HFF-Myc (cell line): ENCODE measurements at regions not wholly inside any gene's neighbourhood (a gene's known extent, or its start where the extent isn't known, plus 50 kb on each side); places are given as distances from the start of the nearest gene placed in this dataset.

Experiments used
- DNase-seq: peaks from one replicate; pipeline ENCODE4 v3.0.0-alpha.2; 2011; ENCODE audit warnings: low read depth; ENCODE audit errors: extremely low read depth
- H3K4me3 ChIP-seq: replicated peaks from 2 replicates; pipeline ENCODE4 v1.5.1; 2011; ENCODE audit warnings: low read depth, mild to moderate bottlenecking, control low read depth, low read length
- TF ChIP-seq, protein P1 (sequence below): IDR thresholded peaks from 2 replicates; pipeline ENCODE4 v1.5.1; 2012; ENCODE audit warnings: mild to moderate bottlenecking, low read depth, low read length, control low read depth; ENCODE audit errors: missing control alignments

DNA sequence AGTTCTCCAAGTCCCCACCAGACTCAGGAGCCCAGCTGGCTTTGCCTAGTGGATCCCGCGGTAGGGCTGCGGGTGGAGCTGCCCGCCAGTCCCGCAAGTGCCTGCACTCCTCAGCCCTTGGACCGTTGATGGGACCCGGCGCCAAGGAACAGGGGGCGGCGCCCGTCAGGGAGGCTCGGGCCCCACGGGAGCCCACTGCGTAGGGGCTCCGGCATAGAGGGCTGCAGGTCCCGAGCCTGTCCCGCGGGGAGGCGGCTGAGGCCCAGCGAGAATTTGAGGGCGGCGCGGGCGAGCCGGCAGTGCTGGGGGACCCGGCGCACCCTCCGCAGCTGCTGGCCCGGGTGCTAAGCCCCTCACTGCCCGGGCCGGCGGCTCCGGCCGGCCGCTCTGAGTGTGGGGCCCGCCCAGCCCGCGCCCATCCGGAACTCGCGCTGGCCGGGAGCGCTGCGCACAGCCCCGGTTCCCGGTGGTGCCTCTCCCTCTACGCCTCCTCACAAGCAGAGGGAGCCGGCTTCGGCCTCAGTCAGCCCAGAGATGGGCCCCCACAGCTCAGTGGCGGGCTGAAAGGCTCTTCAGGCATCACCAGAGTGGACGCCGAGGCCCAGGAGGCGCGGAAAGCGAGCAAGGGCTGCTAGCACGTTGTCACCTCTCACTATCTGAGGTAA lies 452.4 kb upstream of the LRFN5 start:
- DNase-seq, result no peak
- TF ChIP-seq, protein P1, sequence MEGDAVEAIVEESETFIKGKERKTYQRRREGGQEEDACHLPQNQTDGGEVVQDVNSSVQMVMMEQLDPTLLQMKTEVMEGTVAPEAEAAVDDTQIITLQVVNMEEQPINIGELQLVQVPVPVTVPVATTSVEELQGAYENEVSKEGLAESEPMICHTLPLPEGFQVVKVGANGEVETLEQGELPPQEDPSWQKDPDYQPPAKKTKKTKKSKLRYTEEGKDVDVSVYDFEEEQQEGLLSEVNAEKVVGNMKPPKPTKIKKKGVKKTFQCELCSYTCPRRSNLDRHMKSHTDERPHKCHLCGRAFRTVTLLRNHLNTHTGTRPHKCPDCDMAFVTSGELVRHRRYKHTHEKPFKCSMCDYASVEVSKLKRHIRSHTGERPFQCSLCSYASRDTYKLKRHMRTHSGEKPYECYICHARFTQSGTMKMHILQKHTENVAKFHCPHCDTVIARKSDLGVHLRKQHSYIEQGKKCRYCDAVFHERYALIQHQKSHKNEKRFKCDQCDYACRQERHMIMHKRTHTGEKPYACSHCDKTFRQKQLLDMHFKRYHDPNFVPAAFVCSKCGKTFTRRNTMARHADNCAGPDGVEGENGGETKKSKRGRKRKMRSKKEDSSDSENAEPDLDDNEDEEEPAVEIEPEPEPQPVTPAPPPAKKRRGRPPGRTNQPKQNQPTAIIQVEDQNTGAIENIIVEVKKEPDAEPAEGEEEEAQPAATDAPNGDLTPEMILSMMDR, result no peak
- H3K4me3 ChIP-seq, result no peak overlapping the region

DNA sequence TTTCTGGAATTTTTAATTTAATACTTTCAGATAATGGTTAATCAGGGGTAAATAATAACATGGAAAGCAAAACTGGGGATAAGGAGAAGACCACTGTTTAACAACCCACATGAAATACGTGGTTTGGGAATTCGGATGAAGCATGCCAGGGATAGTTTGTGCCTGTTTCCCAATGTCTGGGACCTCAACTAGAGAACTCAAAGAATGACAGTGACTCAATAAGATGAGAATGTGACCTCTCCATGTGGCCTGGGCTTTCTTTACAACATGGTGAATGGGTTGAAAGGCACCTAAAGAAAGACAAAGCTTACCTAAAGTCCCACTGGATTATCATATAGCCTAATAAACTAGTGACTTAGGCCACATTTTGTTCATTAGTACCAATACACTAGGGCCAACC lies 460.3 kb upstream of the LRFN5 start:
- TF ChIP-seq, protein P1, result no peak

DNA sequence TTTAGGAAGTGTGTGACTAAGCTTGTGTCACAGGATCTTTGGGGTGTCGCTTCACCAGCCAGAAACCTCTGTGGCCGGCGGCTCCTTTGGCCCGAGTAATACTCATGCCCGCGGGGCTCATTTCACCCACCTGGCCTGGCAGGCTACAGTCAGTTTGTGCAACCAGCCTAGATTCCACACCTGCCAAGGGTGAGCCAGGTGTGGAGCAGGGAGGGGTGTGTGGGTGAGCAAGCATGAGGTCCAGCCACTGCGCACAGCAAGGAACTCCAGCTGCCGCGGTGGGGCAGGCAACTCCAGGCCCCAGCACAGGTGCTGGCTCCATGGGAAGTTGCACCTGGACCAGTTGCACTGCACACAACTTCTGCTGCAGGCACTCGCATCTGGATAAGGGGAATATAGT lies 462.3 kb upstream of the LRFN5 start:
- TF ChIP-seq, protein P1, result no peak
- no peak overlapping the region for H3K4me3 ChIP-seq
- no peak for DNase-seq

More for the DNA sequence above, 460.3 kb upstream of the LRFN5 start:
- H3K4me3 ChIP-seq, result no peak overlapping the region
- DNase-seq, result no peak

DNA sequence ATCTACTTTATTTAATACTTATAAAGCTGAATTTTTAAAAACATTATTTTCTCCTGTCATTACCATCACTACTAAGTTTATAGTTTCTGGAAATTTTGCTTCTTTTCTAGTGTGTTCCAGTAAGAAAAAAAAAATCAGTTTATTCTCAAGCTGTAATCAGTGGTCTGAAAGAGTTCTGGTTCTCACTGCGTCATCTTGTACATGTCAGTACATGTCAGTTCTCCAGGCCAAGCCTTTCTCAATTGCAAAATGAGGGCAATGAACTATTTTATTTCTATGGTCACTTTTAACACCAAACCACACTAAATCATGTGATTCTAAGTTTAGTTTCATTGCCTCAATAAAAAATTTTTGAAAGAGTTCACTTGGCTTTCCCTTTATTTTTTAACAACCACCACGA lies 468.9 kb upstream of the LRFN5 start:
- TF ChIP-seq, protein P1, result no peak
- no peak for DNase-seq
- no peak overlapping the region for H3K4me3 ChIP-seq

DNA sequence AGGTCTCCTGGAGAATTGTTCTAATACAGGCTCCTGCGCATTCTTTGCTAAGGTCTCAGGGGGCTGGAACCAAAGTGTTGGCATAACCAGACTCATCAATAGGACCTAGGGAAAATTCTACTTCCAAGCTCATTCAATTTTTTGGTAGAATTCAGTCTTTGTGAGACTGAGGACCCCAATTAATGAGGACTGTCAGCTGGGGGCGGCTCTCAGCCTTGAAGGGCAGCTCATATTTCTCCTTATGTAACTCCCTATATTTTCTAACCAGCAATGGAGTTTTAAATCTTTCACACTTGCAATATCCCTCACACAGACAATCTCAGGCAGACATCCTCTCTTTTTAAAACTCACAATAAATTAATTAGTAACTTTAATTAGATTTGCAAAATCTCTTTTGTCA lies 476.4 kb upstream of the LRFN5 start:
- DNase-seq, result no peak
- H3K4me3 ChIP-seq, result no peak overlapping the region
- TF ChIP-seq, protein P1, result no peak

DNA sequence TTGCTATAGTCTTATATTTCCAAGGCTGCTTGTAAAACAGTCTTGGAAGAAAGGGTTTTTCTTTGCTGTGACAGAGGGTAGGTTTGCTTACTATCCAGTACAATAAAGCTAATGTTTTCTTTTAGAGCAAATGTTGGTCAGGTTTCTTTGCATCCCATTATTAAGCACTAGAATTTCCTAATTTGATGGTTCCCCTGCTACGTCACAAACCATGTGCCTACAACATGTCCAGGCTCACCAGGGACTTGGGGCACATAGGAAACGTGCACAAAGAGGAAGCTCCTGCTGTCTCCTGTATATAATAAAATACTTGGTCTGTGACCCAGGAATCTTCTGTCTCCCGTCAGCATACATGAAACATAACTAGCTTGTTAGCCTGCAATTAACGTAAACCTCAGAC lies 486.3 kb upstream of the LRFN5 start:
- TF ChIP-seq, protein P1, result no peak
- DNase-seq, result no peak
- no peak overlapping the region for H3K4me3 ChIP-seq

DNA sequence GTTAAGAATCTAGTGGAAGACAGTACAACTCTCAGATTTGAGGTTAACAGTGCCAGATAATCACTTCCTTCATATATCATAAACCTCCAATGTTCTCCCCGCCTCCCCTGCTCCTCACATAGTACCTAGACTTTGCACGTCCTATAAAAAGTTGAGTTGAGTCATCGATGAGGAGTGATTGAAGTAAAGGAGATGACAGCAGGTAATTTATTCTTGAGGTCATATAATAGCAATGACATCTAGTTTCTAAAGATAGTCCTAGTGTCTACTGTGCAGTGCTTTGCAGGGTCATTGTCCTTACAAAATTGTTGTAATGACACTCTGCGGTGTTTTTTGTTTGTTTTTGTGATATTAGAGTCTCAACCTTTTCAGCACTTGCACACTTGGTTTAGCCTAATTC lies 510.5 kb upstream of the LRFN5 start:
- TF ChIP-seq, protein P1, result no peak
- no peak for DNase-seq
- H3K4me3 ChIP-seq, result no peak overlapping the region
